SK-N-SH (cell line): ENCODE measurements at regions not wholly inside any gene's neighbourhood (a gene's known extent, or its start where the extent isn't known, plus 50 kb on each side); places are given as distances from the start of the nearest gene placed in this dataset.

Experiments used
- CTCF ChIA-PET: fragments of 300-600, 350-600 bp; formaldehyde crosslinking; extraction: SDS; loops from one replicate; lab custom pipeline; 2021; lab: Yijun Ruan, JAX
- POLR2A ChIA-PET: fragments of 350-600 bp; sonication (Branson Sonifier 250); formaldehyde crosslinking; extraction: SDS; loops from one replicate; lab custom pipeline; 2020; ENCODE audit warnings: antibody characterized with exemption, inconsistent platforms; lab: Yijun Ruan, JAX
- DNase-seq: peaks from one replicate; pipeline ENCODE4 v3.0.0; 2012
- H2AFZ ChIP-seq: fragments of 200-600 bp; sonication (generic); 2 replicates; pipeline ENCODE4 v1.8.1; 2016; ENCODE audit warnings: antibody characterized with exemption, mild to moderate bottlenecking, low read depth
- H3F3A ChIP-seq: fragments of 200-600 bp; sonication (generic); replicated peaks from 2 replicates; pipeline ENCODE3; 2016; ENCODE audit warnings: antibody characterized with exemption, mild to moderate bottlenecking; ENCODE audit not compliant: insufficient read depth
- H3K27ac ChIP-seq, 2 experiments: fragments of 200-500 bp in 1 of 2; fragments of 200-600 bp in 1 of 2; sonication (Bioruptor generic) in 1 of 2; sonication (generic), shearing (Covaris generic) in 1 of 2; 2 replicates each; pipeline versions ENCODE4 v1.5.1 to v1.6.1; 2014 to 2016; ENCODE audit warnings: low read depth in 2 of 2, inconsistent platforms in 1 of 2, low read length in 1 of 2, mild to moderate bottlenecking in 1 of 2, mixed read lengths in 1 of 2
- H3K27me3 ChIP-seq: fragments of 200-600 bp; sonication (generic), shearing (Covaris generic); 2 replicates; pipeline ENCODE4 v1.6.1; 2016; ENCODE audit warnings: mixed run types; ENCODE audit not compliant: insufficient read depth
- H3K36me3 ChIP-seq, 2 experiments: fragments of 200-500 bp in 1 of 2; fragments of 200-600 bp in 1 of 2; sonication (Bioruptor generic) in 1 of 2; sonication (generic) in 1 of 2; replicated peaks in 1 of 2; 2 replicates each; pipeline versions ENCODE3 to v1.5.1; 2014 to 2016; ENCODE audit warnings: low read length in 1 of 2, mild to moderate bottlenecking in 1 of 2; ENCODE audit not compliant: insufficient read depth in 2 of 2, control insufficient read depth in 1 of 2
- H3K4me1 ChIP-seq, 2 experiments: fragments of 200-500 bp in 1 of 2; fragments of 200-600 bp in 1 of 2; sonication (Bioruptor generic) in 1 of 2; sonication (generic), shearing (Covaris generic) in 1 of 2; 2 replicates each; pipeline versions ENCODE4 v1.5.1 to v1.6.1; 2014 to 2016; ENCODE audit warnings: low read depth in 1 of 2, low read length in 1 of 2, mixed run types in 1 of 2; ENCODE audit not compliant: insufficient read depth in 2 of 2, control insufficient read depth in 1 of 2
- H3K4me2 ChIP-seq: fragments of 200-600 bp; sonication (generic), shearing (Covaris generic); 2 replicates; pipeline ENCODE4 v1.6.1; 2017; ENCODE audit warnings: mixed run types
- H3K4me3 ChIP-seq, 2 experiments: fragments of 200-500 bp in 1 of 2; fragments of 200-600 bp in 1 of 2; sonication (Bioruptor generic) in 1 of 2; sonication (generic), shearing (Covaris generic) in 1 of 2; 2 replicates each; pipeline versions ENCODE4 v1.5.1 to v1.8.1; 2014 to 2016; ENCODE audit warnings: low read depth in 2 of 2, inconsistent platforms in 1 of 2, low read length in 1 of 2, mild to moderate bottlenecking in 1 of 2, mixed read lengths in 1 of 2, moderate library complexity in 1 of 2
- H3K79me2 ChIP-seq: fragments of 200-600 bp; sonication (generic); 2 replicates; pipeline ENCODE4 v1.8.1; 2017; ENCODE audit warnings: mild to moderate bottlenecking; ENCODE audit not compliant: insufficient read depth
- H3K9ac ChIP-seq: fragments of 200-600 bp; sonication (generic); 2 replicates; pipeline ENCODE4 v1.6.1; 2017; ENCODE audit warnings: mixed run types
- H3K9me2 ChIP-seq: fragments of 200-600 bp; sonication (generic); 2 replicates; pipeline ENCODE4 v1.6.1; 2017; ENCODE audit warnings: mixed run types
- H3K9me3 ChIP-seq: fragments of 200-600 bp; sonication (generic); 2 replicates; pipeline ENCODE4 v1.6.1; 2017; ENCODE audit warnings: mixed run types, mild to moderate bottlenecking, moderate library complexity
- H4K20me1 ChIP-seq: fragments of 200-600 bp; sonication (generic); 2 replicates; pipeline ENCODE4 v1.6.1; 2017; ENCODE audit warnings: mild to moderate bottlenecking, mixed run types; ENCODE audit not compliant: insufficient read depth
- CHD2 ChIP-seq: fragments of 150-350 bp; IDR thresholded peaks from 2 replicates; pipeline ENCODE4 v1.6.1; 2018; ENCODE audit warnings: low read length; ENCODE audit not compliant: partially characterized antibody
- CTCF ChIP-seq: fragments of 200-600 bp; sonication (generic); IDR thresholded peaks from 2 replicates; pipeline ENCODE4 v1.6.1; 2017; ENCODE audit warnings: antibody characterized with exemption, mild to moderate bottlenecking, moderate library complexity
- EP300 ChIP-seq, 2 experiments: IDR thresholded peaks; 2 replicates each; pipeline versions ENCODE4 v1.4.0 to v1.6.1; 2012; ENCODE audit warnings: borderline replicate concordance in 1 of 2, low read depth in 1 of 2, low read length in 1 of 2
- EZH2phosphoT487 ChIP-seq: fragments of 200-600 bp; sonication (generic); IDR thresholded peaks from 2 replicates; pipeline ENCODE4 v1.6.1; 2017; ENCODE audit warnings: low read depth, mixed run types, mild to moderate bottlenecking, antibody characterized with exemption, moderate library complexity, borderline replicate concordance
- FOSL2 ChIP-seq: IDR thresholded peaks from 2 replicates; pipeline ENCODE4 v1.4.0; 2012; ENCODE audit warnings: low read depth, mild to moderate bottlenecking, moderate library complexity, borderline replicate concordance
- GATA2 ChIP-seq: sonication (generic); formaldehyde crosslinking; IDR thresholded peaks from 2 replicates; pipeline ENCODE4 v1.5.0; 2020; ENCODE audit warnings: mild to moderate bottlenecking, missing genetic modification reagents
- MAX ChIP-seq: IDR thresholded peaks from 2 replicates; pipeline ENCODE4 v1.4.0; 2012; ENCODE audit warnings: low read depth
- MEF2A ChIP-seq: IDR thresholded peaks from 2 replicates; pipeline ENCODE4 v1.4.0; 2012; ENCODE audit warnings: low read depth, borderline replicate concordance
- MXI1 ChIP-seq: IDR thresholded peaks from 2 replicates; pipeline ENCODE4 v1.6.1; 2012; ENCODE audit warnings: mild to moderate bottlenecking, low read depth, low read length, improper control_type of control experiment
- NFIC ChIP-seq: IDR thresholded peaks from 2 replicates; pipeline ENCODE4 v1.4.0; 2012; ENCODE audit warnings: borderline replicate concordance
- POLR2AphosphoS5 ChIP-seq: IDR thresholded peaks from 2 replicates; pipeline ENCODE4 v1.6.1; 2012; ENCODE audit warnings: low read depth, low read length
- RAD21 ChIP-seq: IDR thresholded peaks from 2 replicates; pipeline ENCODE4 v1.6.1; 2012; ENCODE audit warnings: mild to moderate bottlenecking, low read length
- RFX5 ChIP-seq: IDR thresholded peaks from 2 replicates; pipeline ENCODE4 v1.6.1; 2012; ENCODE audit warnings: mild to moderate bottlenecking, improper control_type of control experiment, low read length
- RXRA ChIP-seq: IDR thresholded peaks from 2 replicates; pipeline ENCODE4 v1.4.0; 2012; ENCODE audit warnings: low read depth, mild to moderate bottlenecking, borderline replicate concordance
- WGBS: methylation state at CpG from one replicate; pipeline ENCODE4 v1.1.6; 2017; ENCODE audit warnings: low lambda C conversion rate; 5-methylcytosine and 5-hydroxymethylcytosine counted together
- TF ChIP-seq, protein P1 (sequence below): IDR thresholded peaks from 2 replicates; pipeline ENCODE4 v1.4.0; 2012; ENCODE audit warnings: low read depth, borderline replicate concordance
- TF ChIP-seq, protein P2 (sequence below): fragments of 150-350 bp; IDR thresholded peaks from 2 replicates; pipeline ENCODE4 v1.6.1; 2016; ENCODE audit warnings: mild to moderate bottlenecking, low read depth, low read length
- TF ChIP-seq, protein P3 (sequence below): fragments of 150-350 bp; IDR thresholded peaks from 2 replicates; pipeline ENCODE4 v1.6.1; 2017; ENCODE audit warnings: antibody characterized with exemption, low read length, low read depth, borderline replicate concordance
- TF ChIP-seq, protein P4 (sequence below): IDR thresholded peaks from 2 replicates; pipeline ENCODE4 v1.4.0; 2012; ENCODE audit warnings: low read depth, borderline replicate concordance

DNA sequence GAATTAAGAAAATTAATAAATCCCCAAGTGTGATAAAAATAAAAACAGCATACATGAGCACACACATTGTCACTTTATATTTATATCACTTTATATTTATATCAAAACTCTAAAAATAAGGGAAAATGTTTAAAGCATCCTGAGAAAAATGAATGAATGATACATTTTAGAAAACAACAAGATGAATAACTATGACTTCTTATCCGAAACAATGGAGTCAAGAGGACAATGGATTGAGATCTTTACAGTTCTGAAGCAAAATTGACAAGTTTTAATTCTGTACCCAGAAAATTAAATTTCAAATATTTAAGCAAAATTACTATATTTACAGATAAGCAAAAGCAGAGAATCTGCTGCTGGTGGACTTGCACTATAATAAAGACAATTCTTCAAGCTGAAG, 512.6 kb downstream of the MRPL39 start:
- H3K9ac ChIP-seq, result no peak overlapping the region
- H3K79me2 ChIP-seq, result no peaks in the 10 kb centered on the region
- DNase-seq, result peak; percentile 3
- H3K27ac ChIP-seq, result no peak overlapping the region
- peaks cover 4% of the 10 kb centered on the region for H3F3A ChIP-seq
- H3K4me1 ChIP-seq, result no peaks in the 10 kb centered on the region
- no peaks in the 10 kb centered on the region for H3K27me3 ChIP-seq
- TF ChIP-seq, protein P1, sequence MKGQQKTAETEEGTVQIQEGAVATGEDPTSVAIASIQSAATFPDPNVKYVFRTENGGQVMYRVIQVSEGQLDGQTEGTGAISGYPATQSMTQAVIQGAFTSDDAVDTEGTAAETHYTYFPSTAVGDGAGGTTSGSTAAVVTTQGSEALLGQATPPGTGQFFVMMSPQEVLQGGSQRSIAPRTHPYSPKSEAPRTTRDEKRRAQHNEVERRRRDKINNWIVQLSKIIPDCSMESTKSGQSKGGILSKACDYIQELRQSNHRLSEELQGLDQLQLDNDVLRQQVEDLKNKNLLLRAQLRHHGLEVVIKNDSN, result no peak
- TF ChIP-seq NFIC, result no peak
- no peak for TF ChIP-seq POLR2AphosphoS5
- TF ChIP-seq CHD2, result no peak
- TF ChIP-seq CTCF, result no peak
- TF ChIP-seq, protein P2, sequence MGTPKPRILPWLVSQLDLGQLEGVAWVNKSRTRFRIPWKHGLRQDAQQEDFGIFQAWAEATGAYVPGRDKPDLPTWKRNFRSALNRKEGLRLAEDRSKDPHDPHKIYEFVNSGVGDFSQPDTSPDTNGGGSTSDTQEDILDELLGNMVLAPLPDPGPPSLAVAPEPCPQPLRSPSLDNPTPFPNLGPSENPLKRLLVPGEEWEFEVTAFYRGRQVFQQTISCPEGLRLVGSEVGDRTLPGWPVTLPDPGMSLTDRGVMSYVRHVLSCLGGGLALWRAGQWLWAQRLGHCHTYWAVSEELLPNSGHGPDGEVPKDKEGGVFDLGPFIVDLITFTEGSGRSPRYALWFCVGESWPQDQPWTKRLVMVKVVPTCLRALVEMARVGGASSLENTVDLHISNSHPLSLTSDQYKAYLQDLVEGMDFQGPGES, result no peak
- TF ChIP-seq FOSL2, result no peak
- no peak for TF ChIP-seq RFX5
- TF ChIP-seq, protein P3, sequence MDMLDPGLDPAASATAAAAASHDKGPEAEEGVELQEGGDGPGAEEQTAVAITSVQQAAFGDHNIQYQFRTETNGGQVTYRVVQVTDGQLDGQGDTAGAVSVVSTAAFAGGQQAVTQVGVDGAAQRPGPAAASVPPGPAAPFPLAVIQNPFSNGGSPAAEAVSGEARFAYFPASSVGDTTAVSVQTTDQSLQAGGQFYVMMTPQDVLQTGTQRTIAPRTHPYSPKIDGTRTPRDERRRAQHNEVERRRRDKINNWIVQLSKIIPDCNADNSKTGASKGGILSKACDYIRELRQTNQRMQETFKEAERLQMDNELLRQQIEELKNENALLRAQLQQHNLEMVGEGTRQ, result no peak
- TF ChIP-seq EZH2phosphoT487, result no peak
- no peak for TF ChIP-seq GATA2 (CRISPR knock-in tag)
- TF ChIP-seq MXI1, result no peak
- TF ChIP-seq MAX, result no peak
- TF ChIP-seq, protein P4, sequence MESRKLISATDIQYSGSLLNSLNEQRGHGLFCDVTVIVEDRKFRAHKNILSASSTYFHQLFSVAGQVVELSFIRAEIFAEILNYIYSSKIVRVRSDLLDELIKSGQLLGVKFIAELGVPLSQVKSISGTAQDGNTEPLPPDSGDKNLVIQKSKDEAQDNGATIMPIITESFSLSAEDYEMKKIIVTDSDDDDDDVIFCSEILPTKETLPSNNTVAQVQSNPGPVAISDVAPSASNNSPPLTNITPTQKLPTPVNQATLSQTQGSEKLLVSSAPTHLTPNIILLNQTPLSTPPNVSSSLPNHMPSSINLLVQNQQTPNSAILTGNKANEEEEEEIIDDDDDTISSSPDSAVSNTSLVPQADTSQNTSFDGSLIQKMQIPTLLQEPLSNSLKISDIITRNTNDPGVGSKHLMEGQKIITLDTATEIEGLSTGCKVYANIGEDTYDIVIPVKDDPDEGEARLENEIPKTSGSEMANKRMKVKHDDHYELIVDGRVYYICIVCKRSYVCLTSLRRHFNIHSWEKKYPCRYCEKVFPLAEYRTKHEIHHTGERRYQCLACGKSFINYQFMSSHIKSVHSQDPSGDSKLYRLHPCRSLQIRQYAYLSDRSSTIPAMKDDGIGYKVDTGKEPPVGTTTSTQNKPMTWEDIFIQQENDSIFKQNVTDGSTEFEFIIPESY, result no peak
- TF ChIP-seq RAD21, result no peak
- no peak for TF ChIP-seq MEF2A
- TF ChIP-seq EP300 (IDR thresholded peaks at IDR 0.05; ENCODE audit: borderline replicate concordance in 1 of 2, low read depth in 1 of 2, low read length in 1 of 2), result no peak
- TF ChIP-seq RXRA, result no peak
- peaks cover 0 to 10% of the 10 kb centered on the region in 2 experiments for H3K36me3 ChIP-seq
- H3K4me3 ChIP-seq, result no peak overlapping the region
- H3K9me3 ChIP-seq, result peaks cover 24% of the 10 kb centered on the region
- ChIA-PET CTCF (no interaction called here), POLR2A (no interaction called here)
- WGBS, result 68% methylated on average over 1 of the region's 1 CpG
- no peaks in the 10 kb centered on the region for H4K20me1 ChIP-seq
- H3K9me2 ChIP-seq, result no peaks in the 10 kb centered on the region
- H2AFZ ChIP-seq, result no peak overlapping the region
- H3K4me2 ChIP-seq, result no peak overlapping the region
